ENCODE measurements at regions not wholly inside any gene's neighbourhood (a gene's known extent, or its start where the extent isn't known, plus 50 kb on each side); places are given as distances from the start of the nearest gene placed in this dataset.
"Not testable (repeated sequence)": the region's sequence is repeated elsewhere in the genome, so short reads cannot be mapped to it uniquely, and the experiment has no call there.

DNA sequence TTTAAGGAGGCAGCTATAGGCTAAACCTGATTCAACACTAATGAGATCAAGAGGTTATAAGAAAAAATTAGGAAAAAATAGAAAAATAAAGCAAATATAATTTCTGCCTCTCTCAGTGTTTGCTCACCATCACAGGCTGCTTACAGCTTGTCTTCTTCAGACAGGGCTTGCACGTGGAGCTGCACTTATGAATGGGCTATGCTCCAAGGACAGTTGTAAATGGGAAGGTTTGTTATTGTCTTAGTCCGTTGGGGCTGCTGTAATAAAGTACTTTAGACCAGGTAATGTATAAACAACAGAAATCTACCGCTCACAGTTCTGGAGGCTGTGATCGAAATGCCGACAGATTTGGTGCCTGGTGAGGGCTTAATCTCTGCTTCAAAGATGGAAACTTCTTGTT lies 219.8 kb downstream of the NEBL start:
- H3K27ac Mint-ChIP-seq = no peak overlapping the region
- no peaks in the 10 kb centered on the region for H3K36me3 Mint-ChIP-seq (ENCODE audit: low read depth)
- no peak overlapping the region for H3K4me3 Mint-ChIP-seq
- H3K4me1 Mint-ChIP-seq (ENCODE audit: low read depth) = no peaks in the 10 kb centered on the region
- no peaks in the 10 kb centered on the region for H3K27me3 Mint-ChIP-seq (ENCODE audit: low read depth)
- H3K9me3 Mint-ChIP-seq = peaks cover 17% of the 10 kb centered on the region

DNA sequence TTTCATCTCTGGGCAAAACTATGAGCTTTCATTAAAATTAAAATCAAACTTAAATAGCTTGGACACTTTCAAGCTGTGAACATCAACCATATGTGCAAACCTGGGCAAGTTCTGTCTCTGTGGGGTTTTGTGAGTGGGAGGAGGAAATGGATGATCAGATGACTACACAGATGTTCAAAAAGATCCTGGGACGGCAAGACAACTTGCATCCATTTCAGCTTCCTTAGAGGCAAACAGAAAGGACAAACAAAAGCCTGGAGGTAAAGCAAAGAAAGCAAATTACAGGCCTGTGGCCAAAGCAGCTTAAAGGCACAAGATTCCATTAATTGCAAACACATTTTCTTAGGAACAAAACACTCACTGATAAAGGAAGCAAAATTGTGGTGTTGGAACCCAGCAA lies 222.2 kb downstream of the NEBL start:
- Mint-ChIP-seq H3K4me3 (no peak overlapping the region), H3K4me1 (ENCODE audit: low read depth) (no peaks in the 10 kb centered on the region), H3K27me3 (ENCODE audit: low read depth) (no peaks in the 10 kb centered on the region), H3K9me3 (peaks cover 13% of the 10 kb centered on the region), H3K36me3 (ENCODE audit: low read depth) (no peaks in the 10 kb centered on the region), H3K27ac (no peak overlapping the region)

DNA sequence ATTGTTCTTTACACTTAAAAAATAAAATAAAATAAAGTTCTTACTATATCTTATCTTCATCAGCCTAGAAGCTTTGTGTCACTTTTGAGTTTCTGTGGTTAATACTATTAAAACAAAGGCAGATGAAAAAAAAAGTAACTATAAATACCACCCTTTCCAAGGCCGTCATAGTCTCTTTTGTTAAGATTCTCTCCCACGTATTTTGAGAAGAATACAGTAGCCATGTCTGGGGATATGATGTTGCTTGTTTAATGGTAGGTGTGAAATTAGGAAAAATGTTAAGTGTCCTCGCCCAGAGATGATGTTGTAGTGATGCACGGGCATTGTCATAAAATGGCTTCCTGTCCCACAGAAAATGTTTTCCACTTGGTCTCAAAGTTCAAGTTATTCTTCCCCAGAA lies 223.9 kb downstream of the NEBL start:
- Mint-ChIP-seq H3K27ac (no peak overlapping the region), H3K27me3 (ENCODE audit: low read depth) (no peaks in the 10 kb centered on the region), H3K4me1 (ENCODE audit: low read depth) (no peaks in the 10 kb centered on the region), H3K4me3 (no peak overlapping the region), H3K36me3 (ENCODE audit: low read depth) (no peaks in the 10 kb centered on the region), H3K9me3 (peaks cover 12% of the 10 kb centered on the region)

DNA sequence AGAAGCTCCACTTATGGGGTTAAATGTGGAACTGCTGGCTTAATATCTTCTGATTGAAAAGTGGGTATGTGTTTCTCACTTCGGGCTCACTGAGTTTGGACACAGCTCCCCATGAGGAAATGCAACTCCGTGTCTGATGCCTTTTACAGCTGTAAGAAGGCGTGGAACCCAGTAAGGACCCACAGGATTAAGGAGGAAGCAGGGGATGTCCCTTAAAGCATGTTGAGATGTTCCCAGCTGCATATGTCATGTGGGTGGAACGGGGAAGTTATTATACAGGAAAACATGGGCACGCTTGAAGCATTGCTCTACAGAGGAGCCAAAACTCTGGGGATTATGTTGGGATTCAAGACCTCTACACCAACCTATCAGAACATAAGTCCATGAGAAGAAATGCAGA lies 224.4 kb downstream of the NEBL start:
- Mint-ChIP-seq H3K9me3 (peaks cover 16% of the 10 kb centered on the region), H3K36me3 (ENCODE audit: low read depth) (no peaks in the 10 kb centered on the region), H3K27ac (no peak overlapping the region), H3K4me3 (no peak overlapping the region), H3K27me3 (ENCODE audit: low read depth) (no peaks in the 10 kb centered on the region), H3K4me1 (ENCODE audit: low read depth) (no peaks in the 10 kb centered on the region)

DNA sequence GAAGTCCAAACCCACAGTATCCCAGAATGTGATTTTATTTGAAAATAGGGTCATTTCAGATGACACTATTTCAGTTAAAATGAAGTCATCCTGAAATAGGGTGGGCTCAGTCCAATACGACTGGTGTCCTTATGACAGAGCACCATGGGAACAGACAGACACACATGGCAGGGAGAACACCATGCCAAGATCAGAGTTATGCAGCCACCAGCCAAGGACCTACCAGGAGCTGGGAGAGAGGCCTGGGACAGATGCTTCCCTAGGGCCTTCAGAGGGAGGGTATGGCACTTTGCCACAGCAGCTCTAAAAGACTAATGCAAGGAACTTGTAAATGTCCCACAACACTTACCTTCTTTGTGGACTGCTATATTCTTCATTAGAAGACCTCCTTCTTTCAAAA lies 226.5 kb downstream of the NEBL start:
- H3K27me3 Mint-ChIP-seq (ENCODE audit: low read depth) = no peaks in the 10 kb centered on the region
- no peaks in the 10 kb centered on the region for H3K4me1 Mint-ChIP-seq (ENCODE audit: low read depth)
- peaks cover 22% of the 10 kb centered on the region for H3K9me3 Mint-ChIP-seq
- no peak overlapping the region for H3K27ac Mint-ChIP-seq
- no peak overlapping the region for H3K4me3 Mint-ChIP-seq
- H3K36me3 Mint-ChIP-seq (ENCODE audit: low read depth) = no peaks in the 10 kb centered on the region

DNA sequence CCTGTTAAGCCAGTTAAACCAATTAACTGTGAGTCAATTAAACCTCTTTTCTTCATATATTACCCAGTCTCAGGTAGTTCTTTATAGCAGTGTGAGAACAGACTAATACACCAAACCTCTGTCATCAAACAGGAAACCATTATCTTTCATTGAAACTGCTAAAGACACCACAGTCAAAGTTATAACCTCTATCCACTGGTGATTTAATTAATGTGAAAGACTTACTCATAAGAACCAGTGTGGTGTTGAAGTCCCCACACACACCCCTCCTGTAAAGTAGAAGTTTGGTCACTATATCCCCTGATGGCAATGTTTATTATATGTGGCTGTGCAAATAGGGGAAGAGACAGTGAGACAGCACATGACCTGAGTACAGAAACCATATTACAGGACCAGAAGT lies 228.1 kb downstream of the NEBL start:
- peaks cover 31% of the 10 kb centered on the region for H3K9me3 Mint-ChIP-seq
- H3K36me3 Mint-ChIP-seq (ENCODE audit: low read depth) = no peaks in the 10 kb centered on the region
- no peaks in the 10 kb centered on the region for H3K4me1 Mint-ChIP-seq (ENCODE audit: low read depth)
- no peaks in the 10 kb centered on the region for H3K27me3 Mint-ChIP-seq (ENCODE audit: low read depth)
- H3K4me3 Mint-ChIP-seq = no peak overlapping the region
- no peak overlapping the region for H3K27ac Mint-ChIP-seq

DNA sequence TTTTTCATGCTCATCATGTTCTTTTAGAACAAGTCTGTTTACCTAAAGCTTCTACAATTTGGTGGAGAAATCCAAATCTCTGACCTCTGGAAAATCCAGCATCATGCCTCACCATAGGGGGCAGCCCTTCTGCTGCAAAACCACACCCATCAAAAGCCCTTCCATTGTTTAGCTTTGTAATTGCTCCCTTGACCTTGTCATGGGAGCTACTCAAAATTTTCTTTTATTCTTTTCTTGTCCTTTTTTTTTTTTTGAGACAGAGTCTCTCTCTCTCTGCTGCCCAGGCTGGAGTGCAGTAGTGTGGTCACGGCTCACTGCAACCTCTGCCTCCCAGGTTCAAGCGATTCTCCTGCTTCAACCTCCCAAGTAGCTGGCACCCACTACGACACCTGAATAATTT lies 234.4 kb downstream of the NEBL start:
- peaks cover 28% of the 10 kb centered on the region for H3K9me3 Mint-ChIP-seq
- H3K4me3 Mint-ChIP-seq = no peak overlapping the region
- H3K27ac Mint-ChIP-seq = no peak overlapping the region
- no peaks in the 10 kb centered on the region for H3K4me1 Mint-ChIP-seq (ENCODE audit: low read depth)
- no peaks in the 10 kb centered on the region for H3K27me3 Mint-ChIP-seq (ENCODE audit: low read depth)
- H3K36me3 Mint-ChIP-seq (ENCODE audit: low read depth) = no peaks in the 10 kb centered on the region

DNA sequence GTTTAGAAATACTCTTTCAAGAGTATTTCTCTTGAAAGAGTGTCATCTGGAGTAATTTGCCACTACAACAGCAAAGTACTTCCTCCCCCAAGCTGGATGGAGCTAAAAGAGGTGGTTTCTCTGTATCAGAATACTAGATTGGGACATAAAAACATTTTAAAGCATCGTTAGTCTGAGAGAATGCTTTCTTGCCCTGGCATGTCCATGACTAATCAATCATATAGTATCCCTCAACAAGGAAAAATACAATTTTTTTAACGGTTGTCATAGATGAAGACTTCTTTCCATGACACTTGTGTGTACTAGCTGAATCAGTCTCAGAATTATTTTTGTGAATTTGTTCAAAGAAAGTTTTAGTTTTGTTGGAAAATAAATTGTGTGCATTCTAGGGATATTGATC lies 237.9 kb downstream of the NEBL start:
- Mint-ChIP-seq H3K9me3 (peaks cover 23% of the 10 kb centered on the region), H3K27me3 (ENCODE audit: low read depth) (no peaks in the 10 kb centered on the region), H3K4me1 (ENCODE audit: low read depth) (no peaks in the 10 kb centered on the region), H3K36me3 (ENCODE audit: low read depth) (no peaks in the 10 kb centered on the region), H3K4me3 (no peak overlapping the region), H3K27ac (no peak overlapping the region)

DNA sequence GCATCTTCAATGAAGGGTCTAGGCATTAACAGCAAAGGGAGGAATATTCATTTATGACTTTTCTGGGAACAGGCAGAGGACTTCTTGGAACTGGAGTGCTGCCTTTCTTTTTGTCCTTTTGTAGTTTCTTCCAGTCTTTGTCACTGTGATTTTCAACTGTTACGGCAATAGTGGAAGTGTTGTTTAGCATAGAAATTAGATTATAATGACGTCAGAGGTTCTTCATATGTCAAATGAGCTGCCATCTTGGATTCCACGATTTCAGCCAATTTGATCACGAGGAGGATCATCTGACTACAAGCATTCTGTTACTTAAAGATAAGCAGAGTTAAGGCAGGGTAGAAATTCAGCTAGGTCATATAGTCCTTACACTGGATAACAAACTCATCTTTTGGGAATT lies 239.0 kb downstream of the NEBL start:
- H3K36me3 Mint-ChIP-seq (ENCODE audit: low read depth) = no peaks in the 10 kb centered on the region
- H3K9me3 Mint-ChIP-seq = peaks cover 26% of the 10 kb centered on the region
- no peak overlapping the region for H3K27ac Mint-ChIP-seq
- no peaks in the 10 kb centered on the region for H3K4me1 Mint-ChIP-seq (ENCODE audit: low read depth)
- H3K27me3 Mint-ChIP-seq (ENCODE audit: low read depth) = no peaks in the 10 kb centered on the region
- H3K4me3 Mint-ChIP-seq = no peak overlapping the region

DNA sequence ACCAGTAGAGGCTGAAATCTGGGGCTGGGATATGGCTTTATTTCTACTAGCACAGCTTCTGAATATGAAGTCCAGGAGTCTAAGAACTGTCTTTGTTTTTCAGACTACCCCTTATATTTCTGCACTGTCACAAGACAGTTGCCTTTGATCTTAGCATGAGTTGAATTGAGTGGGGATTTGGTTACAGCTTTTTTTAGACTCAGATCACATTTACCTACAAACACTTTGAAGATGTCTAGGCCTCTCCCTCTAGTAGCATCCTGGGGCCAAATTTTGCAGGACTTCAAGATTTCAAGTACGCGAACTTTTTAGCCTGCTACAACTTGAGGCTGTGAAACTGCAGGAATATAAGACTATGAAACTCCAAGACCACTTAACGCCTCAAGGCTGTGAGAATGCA lies 240.2 kb downstream of the NEBL start:
- Mint-ChIP-seq H3K27ac (no peak overlapping the region), H3K4me1 (ENCODE audit: low read depth) (no peaks in the 10 kb centered on the region), H3K9me3 (peaks cover 29% of the 10 kb centered on the region), H3K27me3 (ENCODE audit: low read depth) (no peaks in the 10 kb centered on the region), H3K36me3 (ENCODE audit: low read depth) (no peaks in the 10 kb centered on the region), H3K4me3 (no peak overlapping the region)

DNA sequence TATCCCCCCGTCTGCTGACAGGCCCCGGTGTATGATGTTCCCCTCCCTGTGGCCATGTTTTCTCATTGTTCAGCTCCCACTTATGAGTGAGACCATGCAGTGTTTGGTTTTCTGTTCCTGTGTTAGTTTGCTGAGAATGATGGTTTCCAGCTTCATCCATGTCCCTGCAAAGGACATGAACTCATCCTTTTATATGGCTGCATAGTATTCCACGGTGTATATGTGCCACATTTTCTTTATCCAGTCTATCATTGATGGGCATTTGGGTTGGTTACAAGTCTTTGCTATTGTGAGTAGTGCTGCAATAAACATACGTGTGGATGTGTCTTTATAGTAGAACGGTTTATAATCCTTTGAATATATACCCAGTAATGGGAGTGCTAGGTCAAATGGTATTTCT lies 244.7 kb downstream of the NEBL start:
- not testable (repeated sequence) for H3K36me3 Mint-ChIP-seq (ENCODE audit: low read depth); H3K4me3 Mint-ChIP-seq; H3K4me1 Mint-ChIP-seq (ENCODE audit: low read depth); H3K27ac Mint-ChIP-seq; H3K27me3 Mint-ChIP-seq (ENCODE audit: low read depth)
- H3K9me3 Mint-ChIP-seq = peaks cover 23% of the 10 kb centered on the region

DNA sequence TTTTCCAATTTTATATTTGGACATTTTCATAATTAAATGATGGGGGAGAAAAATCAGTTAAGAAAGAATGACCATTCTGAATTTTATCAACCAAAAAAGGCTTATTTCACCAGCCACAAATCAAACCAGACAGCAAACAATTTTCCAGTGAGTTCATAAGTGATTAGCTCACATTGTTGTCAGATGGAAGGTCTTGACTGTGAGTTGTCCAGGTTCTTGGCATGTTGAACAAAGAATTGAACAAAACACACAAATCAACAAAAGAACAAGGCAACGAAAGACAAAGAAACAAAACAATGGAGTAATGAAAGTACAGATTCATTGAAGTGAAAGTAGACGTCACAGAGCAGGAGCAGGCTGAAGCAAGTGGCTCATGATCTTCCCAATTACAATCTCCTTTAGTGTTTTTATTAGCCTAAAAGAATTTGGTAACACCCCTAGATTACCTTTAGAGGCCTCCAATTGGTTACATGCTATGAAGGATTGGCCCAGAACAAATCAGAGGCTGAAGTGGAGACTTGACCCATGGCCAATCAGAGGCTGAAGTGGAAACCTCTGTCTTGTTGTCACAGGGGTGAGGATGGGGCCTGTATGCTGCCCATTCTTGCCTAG lies 248.7 kb downstream of the NEBL start:
- H3K27me3 Mint-ChIP-seq (ENCODE audit: low read depth) = no peaks in the 10 kb centered on the region
- H3K27ac Mint-ChIP-seq = no peak overlapping the region
- H3K9me3 Mint-ChIP-seq = peaks cover 9% of the 10 kb centered on the region
- H3K36me3 Mint-ChIP-seq (ENCODE audit: low read depth) = no peaks in the 10 kb centered on the region
- H3K4me1 Mint-ChIP-seq (ENCODE audit: low read depth) = no peaks in the 10 kb centered on the region
- H3K4me3 Mint-ChIP-seq = no peak overlapping the region

DNA sequence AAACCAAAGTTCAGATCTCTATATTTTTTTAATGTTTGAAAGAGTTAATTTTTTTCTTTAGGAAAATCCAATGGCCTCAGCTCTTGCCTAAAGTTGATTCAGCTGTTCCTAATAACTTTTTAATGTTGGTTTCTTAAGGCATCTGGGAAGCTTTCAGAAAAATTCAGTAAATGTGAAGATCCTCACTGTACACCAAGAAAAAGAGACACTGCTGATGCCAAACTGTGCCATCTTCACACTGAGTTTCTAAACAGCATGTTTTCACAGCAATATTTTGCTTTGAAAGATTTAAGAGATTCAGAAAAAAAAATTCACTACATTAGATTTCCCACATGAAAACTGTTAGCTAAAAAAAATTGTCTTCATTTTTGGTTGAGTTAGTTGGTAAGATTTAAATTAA lies 249.4 kb downstream of the NEBL start:
- Mint-ChIP-seq H3K36me3 (ENCODE audit: low read depth) (no peaks in the 10 kb centered on the region), H3K9me3 (peaks cover 9% of the 10 kb centered on the region), H3K4me3 (no peak overlapping the region), H3K4me1 (ENCODE audit: low read depth) (no peaks in the 10 kb centered on the region), H3K27me3 (ENCODE audit: low read depth) (no peaks in the 10 kb centered on the region), H3K27ac (no peak overlapping the region)

DNA sequence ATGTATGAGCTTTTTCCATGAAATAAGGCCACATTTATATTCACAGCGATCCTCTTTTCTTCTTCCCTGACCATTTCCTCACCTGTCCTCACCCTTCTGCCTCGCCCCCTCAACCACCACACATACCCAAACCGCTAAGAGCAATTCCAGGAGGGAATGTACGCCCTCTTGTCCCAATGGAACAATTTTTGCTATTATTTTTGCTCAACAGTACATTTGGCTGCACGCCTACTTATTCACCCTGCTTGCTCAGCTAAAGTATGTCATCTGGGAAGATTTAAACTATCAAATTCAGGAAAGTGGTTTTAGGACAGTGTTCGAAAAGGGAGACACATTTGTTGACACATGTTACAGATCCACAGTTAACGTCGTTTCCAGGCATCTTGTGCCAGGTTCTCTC lies 252.7 kb downstream of the NEBL start:
- no peak overlapping the region for H3K27ac Mint-ChIP-seq
- no peaks in the 10 kb centered on the region for H3K4me1 Mint-ChIP-seq (ENCODE audit: low read depth)
- H3K36me3 Mint-ChIP-seq (ENCODE audit: low read depth) = no peaks in the 10 kb centered on the region
- H3K27me3 Mint-ChIP-seq (ENCODE audit: low read depth) = no peaks in the 10 kb centered on the region
- no peak overlapping the region for H3K4me3 Mint-ChIP-seq
- H3K9me3 Mint-ChIP-seq = peaks cover 7% of the 10 kb centered on the region

DNA sequence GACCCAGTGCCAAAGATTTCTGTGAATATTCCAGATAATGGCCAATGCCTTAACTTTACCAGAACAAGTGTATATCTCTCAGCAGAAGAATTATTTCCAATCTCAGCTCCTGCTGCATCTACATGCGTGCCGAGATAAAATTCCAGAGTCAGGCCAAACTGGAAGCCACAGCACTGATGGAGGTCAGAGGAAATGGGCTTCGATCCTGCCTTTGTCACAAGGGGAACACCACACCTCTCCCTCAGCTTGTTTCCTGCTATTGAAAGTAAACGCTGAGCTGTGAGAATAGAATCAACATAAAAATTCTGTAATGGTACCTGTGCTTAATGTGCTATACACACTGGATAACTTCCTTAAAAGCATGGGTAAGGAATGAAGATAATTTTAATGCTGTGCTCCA lies 255.5 kb downstream of the NEBL start:
- Mint-ChIP-seq H3K36me3 (ENCODE audit: low read depth) (no peaks in the 10 kb centered on the region), H3K4me3 (no peak overlapping the region)

DNA sequence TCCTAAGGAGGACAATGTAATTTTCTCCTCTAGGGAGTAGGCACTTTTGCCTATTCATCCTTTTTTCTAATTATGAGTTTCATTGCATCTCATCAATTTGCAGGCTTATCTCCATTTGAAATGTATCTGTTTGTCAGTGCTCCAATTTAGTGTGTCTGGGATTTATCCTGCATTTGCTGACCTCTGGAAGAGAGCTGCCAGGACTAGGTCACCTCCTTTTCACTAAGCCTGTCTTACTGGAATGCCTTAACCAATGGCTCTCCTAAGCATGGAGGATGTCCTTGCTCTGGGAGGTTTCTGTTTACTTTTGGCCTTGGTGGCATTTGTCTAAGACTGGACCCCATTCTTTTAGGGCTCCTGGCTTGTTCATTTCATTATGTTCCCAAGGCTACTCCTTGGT lies 261.5 kb downstream of the NEBL start:
- Mint-ChIP-seq H3K4me3 (no peak overlapping the region), H3K9me3 (peaks cover 20% of the 10 kb centered on the region), H3K27ac (no peak overlapping the region), H3K36me3 (ENCODE audit: low read depth) (no peaks in the 10 kb centered on the region), H3K4me1 (ENCODE audit: low read depth) (peaks cover under 1% of the 10 kb centered on the region), H3K27me3 (ENCODE audit: low read depth) (no peaks in the 10 kb centered on the region)

More for the DNA sequence above, 255.5 kb downstream of the NEBL start:
- peaks cover 14% of the 10 kb centered on the region for H3K9me3 Mint-ChIP-seq
- no peaks in the 10 kb centered on the region for H3K4me1 Mint-ChIP-seq (ENCODE audit: low read depth)
- H3K27ac Mint-ChIP-seq = no peak overlapping the region
- no peaks in the 10 kb centered on the region for H3K27me3 Mint-ChIP-seq (ENCODE audit: low read depth)
